ENCODE measurements at regions not wholly inside any gene's neighbourhood (a gene's known extent, or its start where the extent isn't known, plus 50 kb on each side); places are given as distances from the start of the nearest gene placed in this dataset.

DNA sequence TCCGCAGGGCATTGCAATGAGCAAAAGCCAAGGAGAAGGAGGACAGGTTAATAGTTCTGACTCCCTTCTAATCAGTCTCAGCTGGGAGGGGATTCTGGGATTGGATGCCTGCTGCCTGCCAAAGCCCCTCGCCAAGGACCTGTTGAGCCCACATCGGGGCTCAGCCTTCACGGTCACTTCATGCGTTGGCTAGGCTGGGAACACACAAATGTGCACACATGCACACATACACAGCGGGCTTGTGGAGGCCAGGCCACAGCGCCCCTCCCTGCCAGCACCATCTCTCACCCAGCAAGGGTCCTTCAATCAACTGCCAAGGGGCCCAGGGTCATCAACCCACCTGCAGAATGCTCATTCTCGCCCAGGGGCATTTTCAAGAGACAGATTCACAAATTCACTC, 113.9 kb downstream of the C5orf15 start:
- DNase-seq, result no peak
- H3K4me1 ChIP-seq, result no peaks in the 10 kb centered on the region
- H3K9me3 ChIP-seq, result peaks cover 0 to 5% (median 0%) of the 10 kb centered on the region in 4 donors
- no peaks in the 10 kb centered on the region for H3K36me3 ChIP-seq
- H3K4me3 ChIP-seq, result no peak overlapping the region
- no peak overlapping the region for H3K27ac ChIP-seq
- TF ChIP-seq, protein P1, sequence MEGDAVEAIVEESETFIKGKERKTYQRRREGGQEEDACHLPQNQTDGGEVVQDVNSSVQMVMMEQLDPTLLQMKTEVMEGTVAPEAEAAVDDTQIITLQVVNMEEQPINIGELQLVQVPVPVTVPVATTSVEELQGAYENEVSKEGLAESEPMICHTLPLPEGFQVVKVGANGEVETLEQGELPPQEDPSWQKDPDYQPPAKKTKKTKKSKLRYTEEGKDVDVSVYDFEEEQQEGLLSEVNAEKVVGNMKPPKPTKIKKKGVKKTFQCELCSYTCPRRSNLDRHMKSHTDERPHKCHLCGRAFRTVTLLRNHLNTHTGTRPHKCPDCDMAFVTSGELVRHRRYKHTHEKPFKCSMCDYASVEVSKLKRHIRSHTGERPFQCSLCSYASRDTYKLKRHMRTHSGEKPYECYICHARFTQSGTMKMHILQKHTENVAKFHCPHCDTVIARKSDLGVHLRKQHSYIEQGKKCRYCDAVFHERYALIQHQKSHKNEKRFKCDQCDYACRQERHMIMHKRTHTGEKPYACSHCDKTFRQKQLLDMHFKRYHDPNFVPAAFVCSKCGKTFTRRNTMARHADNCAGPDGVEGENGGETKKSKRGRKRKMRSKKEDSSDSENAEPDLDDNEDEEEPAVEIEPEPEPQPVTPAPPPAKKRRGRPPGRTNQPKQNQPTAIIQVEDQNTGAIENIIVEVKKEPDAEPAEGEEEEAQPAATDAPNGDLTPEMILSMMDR (IDR thresholded peaks at IDR 0.05), result no peak
- no peak for TF ChIP-seq POLR2A (IDR thresholded peaks at IDR 0.05)
- no peaks in the 10 kb centered on the region for H3K27me3 ChIP-seq

DNA sequence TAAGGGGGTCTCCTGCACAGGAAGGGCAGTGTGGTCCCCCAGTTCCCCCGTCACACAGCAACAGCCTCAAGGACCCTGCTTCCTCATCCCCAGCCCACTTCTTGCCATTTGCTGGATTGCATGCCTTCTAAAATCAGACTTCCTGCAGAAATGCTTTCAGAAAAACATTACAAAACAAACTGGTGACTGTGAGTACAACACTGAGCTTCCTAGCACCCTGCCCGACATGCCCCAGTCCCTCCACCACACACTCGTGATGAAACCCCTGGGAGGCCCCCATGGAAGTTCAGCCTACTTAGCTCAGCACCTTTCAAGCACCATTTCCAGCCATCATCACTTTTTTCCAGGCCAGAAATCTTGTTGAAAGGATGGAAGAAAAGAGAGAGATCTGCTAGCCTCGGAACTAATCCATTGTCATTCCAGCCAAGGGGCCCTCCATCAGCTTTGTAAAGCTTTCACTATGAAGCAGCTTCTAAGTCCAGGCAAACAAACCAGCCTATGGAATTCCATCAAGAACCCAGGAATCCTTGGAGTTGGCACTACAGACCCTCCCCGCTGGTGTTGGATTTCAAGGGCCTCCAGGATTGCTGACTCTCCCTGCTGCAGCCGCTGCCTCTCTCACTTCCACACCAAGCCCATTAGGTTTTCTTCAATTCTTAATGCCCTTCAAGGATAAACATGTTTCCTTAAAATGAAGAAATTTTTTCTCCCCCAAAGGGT, 114.6 kb downstream of the C5orf15 start:
- no peak overlapping the region for H3K27ac ChIP-seq
- H3K9me3 ChIP-seq, result peaks cover 0 to 5% (median 0%) of the 10 kb centered on the region in 4 donors
- DNase-seq, result peak in 1 of 3 donors; percentile 5
- no peaks in the 10 kb centered on the region for H3K4me1 ChIP-seq
- TF ChIP-seq, protein P1 (IDR thresholded peaks at IDR 0.05), result no peak
- TF ChIP-seq POLR2A (IDR thresholded peaks at IDR 0.05), result no peak
- H3K27me3 ChIP-seq, result no peaks in the 10 kb centered on the region
- no peaks in the 10 kb centered on the region for H3K36me3 ChIP-seq
- no peak overlapping the region for H3K4me3 ChIP-seq

DNA sequence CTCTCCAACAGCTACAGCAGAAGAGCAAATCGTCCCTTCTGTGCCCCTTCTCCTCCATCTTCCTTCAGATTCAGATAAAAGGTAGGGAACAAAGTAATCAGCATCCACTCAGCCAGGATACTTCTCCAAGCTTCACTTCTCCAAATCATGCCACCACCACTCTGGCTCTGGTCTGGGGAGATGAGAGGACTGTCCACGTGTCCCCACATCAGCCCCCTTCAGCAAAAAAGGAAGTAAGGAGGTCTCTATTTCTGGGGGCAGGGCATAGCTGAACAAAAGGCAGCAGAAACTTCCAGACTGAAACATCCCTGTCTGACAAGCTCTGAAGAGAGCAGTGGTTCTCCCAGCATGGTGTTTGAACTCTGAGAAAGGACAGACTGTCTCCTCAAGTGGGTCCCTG, 116.9 kb downstream of the C5orf15 start:
- no peaks in the 10 kb centered on the region for H3K27me3 ChIP-seq
- no peaks in the 10 kb centered on the region for H3K9me3 ChIP-seq
- H3K27ac ChIP-seq, result no peak overlapping the region
- no peak for TF ChIP-seq POLR2A (IDR thresholded peaks at IDR 0.05)
- TF ChIP-seq, protein P1 (IDR thresholded peaks at IDR 0.05), result no peak
- no peak overlapping the region for H3K4me3 ChIP-seq
- DNase-seq, result no peak
- H3K36me3 ChIP-seq, result no peaks in the 10 kb centered on the region
- no peaks in the 10 kb centered on the region for H3K4me1 ChIP-seq

DNA sequence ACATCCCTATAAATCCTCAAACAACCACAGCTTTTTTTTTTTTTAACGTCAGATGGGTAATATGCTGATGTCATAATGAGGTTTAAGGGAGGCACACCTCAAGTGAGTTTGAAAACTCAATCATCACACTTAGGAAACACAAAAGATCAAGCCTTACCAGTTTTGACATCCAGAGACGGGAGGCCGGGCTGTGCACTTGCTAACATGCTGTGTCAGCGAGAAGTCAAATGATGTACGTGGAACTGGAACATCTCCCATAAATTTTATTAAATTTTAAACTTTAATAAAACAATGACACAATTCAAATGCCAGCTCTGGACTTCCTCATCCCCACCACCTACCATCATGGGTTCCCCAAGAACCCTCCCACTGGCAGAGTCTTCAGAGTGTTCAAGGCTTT, 117.6 kb downstream of the C5orf15 start:
- Histone ChIP-seq H3K27ac (no peak overlapping the region), H3K27me3 (no peaks in the 10 kb centered on the region), H3K4me3 (no peak overlapping the region), H3K9me3 (no peaks in the 10 kb centered on the region), H3K4me1 (no peaks in the 10 kb centered on the region), H3K36me3 (no peaks in the 10 kb centered on the region)
- TF ChIP-seq, protein P1 (IDR thresholded peaks at IDR 0.05), result no peak
- no peak for TF ChIP-seq POLR2A (IDR thresholded peaks at IDR 0.05)
- no peak for DNase-seq

DNA sequence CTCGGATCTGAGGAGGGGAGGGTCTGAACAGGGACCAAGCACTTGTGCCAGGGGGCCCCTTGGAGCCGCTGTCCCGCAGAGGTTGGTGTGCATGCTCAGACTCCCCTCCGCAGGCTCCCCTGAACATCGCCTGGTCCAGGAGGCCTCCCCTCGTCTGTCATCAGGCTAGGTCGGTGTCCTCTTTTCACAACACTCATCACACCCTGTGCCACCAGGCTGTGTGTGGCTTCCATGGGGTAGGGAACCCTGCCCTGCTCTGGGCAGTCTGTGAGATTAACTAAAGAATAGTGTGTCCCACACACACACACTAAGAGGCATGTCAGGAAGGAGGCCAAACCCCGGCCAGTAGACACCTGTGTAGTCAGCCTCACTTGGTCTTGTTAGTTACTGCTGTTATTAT, 119.3 kb downstream of the C5orf15 start:
- no peak for DNase-seq
- no peaks in the 10 kb centered on the region for H3K9me3 ChIP-seq
- no peak overlapping the region for H3K27ac ChIP-seq
- TF ChIP-seq, protein P1 (IDR thresholded peaks at IDR 0.05), result no peak
- no peak for TF ChIP-seq POLR2A (IDR thresholded peaks at IDR 0.05)
- no peaks in the 10 kb centered on the region for H3K27me3 ChIP-seq
- no peaks in the 10 kb centered on the region for H3K4me1 ChIP-seq
- no peak overlapping the region for H3K4me3 ChIP-seq
- no peaks in the 10 kb centered on the region for H3K36me3 ChIP-seq
